ENCODE measurements at regions not wholly inside any gene's neighbourhood (a gene's known extent, or its start where the extent isn't known, plus 50 kb on each side); places are given as distances from the start of the nearest gene placed in this dataset.
"Not testable (repeated sequence)": the region's sequence is repeated elsewhere in the genome, so short reads cannot be mapped to it uniquely, and the experiment has no call there.

DNA sequence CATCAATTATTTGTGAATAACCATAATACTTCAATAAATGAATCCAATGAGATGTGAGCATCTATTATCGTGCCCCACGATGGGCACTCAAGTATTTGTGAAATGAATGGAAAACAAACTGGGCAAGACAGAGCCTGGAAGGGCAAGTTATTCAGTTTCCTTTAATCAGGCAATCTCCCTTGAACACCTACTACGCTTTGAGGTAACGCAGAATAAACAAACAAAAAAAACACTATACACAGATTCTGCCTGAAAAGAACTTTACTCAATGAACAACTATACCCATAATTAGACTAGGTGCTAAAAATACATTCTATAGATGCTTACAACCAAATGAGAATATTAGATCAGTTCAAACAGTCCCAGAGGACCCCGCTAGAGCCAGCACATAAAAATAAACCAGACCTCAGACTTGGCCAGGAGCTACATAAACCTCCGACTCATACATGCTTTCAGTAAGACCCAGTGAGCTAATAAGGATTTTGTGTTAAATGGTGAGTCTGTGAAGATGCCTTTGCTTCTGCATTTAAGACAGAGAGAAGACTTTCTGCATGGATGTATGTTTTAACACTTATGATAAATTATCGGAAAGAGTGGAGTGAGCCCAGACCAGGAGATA is 121.3 kb downstream of the MPP7 start:
- H3K27ac ChIP-seq: no peak overlapping the region
- H3K4me3 ChIP-seq: no peak overlapping the region
- H3K9me3 ChIP-seq: no peaks in the 10 kb centered on the region
- TF ChIP-seq, protein P1, sequence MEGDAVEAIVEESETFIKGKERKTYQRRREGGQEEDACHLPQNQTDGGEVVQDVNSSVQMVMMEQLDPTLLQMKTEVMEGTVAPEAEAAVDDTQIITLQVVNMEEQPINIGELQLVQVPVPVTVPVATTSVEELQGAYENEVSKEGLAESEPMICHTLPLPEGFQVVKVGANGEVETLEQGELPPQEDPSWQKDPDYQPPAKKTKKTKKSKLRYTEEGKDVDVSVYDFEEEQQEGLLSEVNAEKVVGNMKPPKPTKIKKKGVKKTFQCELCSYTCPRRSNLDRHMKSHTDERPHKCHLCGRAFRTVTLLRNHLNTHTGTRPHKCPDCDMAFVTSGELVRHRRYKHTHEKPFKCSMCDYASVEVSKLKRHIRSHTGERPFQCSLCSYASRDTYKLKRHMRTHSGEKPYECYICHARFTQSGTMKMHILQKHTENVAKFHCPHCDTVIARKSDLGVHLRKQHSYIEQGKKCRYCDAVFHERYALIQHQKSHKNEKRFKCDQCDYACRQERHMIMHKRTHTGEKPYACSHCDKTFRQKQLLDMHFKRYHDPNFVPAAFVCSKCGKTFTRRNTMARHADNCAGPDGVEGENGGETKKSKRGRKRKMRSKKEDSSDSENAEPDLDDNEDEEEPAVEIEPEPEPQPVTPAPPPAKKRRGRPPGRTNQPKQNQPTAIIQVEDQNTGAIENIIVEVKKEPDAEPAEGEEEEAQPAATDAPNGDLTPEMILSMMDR (IDR thresholded peaks at IDR 0.05): peak in 1 of 2 experiments; percentile 17
- H3K36me3 ChIP-seq: no peaks in the 10 kb centered on the region
- intact Hi-C loops (cut with DNase I; ENCODE audit: low total_unique reads): no loop called here
- H3K4me1 ChIP-seq: peaks cover 0 to 54% (median 2%) of the 10 kb centered on the region in 4 donors
- no peaks in the 10 kb centered on the region for H3K27me3 ChIP-seq
- DNase-seq: no peak

DNA sequence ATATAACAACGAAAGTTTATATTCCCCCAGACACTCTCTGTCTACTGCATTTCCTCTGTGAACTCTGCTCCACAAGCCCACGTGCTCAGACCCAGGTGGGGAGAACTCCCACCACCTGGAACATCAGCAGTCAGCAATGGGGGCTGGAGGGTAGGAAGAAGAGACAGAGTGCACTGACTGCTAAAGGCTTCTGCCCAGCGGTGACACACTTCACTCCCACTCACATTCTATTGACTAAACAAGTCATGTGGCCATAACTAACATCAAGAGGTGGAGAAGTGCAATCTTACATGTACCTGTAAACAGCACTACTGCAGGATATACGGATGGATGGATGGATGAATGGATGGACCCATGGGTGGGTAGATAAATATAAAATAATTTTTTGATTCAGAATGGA is 122.2 kb downstream of the MPP7 start:
- Histone ChIP-seq H3K27me3 (no peaks in the 10 kb centered on the region), H3K27ac (no peak overlapping the region), H3K36me3 (no peaks in the 10 kb centered on the region), H3K9me3 (no peaks in the 10 kb centered on the region), H3K4me1 (peaks cover 0 to 59% (median 2%) of the 10 kb centered on the region in 4 donors), H3K4me3 (no peak overlapping the region)
- intact Hi-C loops (cut with DNase I; ENCODE audit: low total_unique reads): no loop called here
- DNase-seq: no peak
- TF ChIP-seq, protein P1 (IDR thresholded peaks at IDR 0.05): no peak

DNA sequence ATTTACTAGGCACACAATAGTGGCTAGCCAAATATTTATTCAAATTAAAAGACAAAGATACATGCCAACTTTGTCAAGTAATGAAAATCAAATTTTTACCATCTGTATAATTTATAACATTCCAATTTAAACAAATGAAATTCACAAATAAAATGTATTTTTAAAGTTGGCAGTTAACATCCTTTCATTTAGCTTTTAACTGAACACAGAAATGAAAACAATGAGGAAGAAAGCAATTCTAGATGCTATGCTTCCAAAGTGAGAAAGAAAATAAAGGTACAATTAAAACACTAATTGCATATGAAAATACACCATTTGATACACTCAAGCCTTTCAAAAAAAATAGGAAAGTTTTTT is 123.1 kb downstream of the MPP7 start:
- Histone ChIP-seq H3K27ac (no peak overlapping the region), H3K9me3 (no peaks in the 10 kb centered on the region), H3K27me3 (no peaks in the 10 kb centered on the region), H3K4me1 (peaks cover 0 to 59% (median 2%) of the 10 kb centered on the region in 4 donors), H3K36me3 (no peaks in the 10 kb centered on the region), H3K4me3 (no peak overlapping the region)
- TF ChIP-seq, protein P1 (IDR thresholded peaks at IDR 0.05): no peak
- no peak for DNase-seq
- intact Hi-C loops (cut with DNase I; ENCODE audit: low total_unique reads): loop anchor here (5.0 kb wide), 1 partner anchor 437 kb away; no protein-coding TSS in a partner anchor

DNA sequence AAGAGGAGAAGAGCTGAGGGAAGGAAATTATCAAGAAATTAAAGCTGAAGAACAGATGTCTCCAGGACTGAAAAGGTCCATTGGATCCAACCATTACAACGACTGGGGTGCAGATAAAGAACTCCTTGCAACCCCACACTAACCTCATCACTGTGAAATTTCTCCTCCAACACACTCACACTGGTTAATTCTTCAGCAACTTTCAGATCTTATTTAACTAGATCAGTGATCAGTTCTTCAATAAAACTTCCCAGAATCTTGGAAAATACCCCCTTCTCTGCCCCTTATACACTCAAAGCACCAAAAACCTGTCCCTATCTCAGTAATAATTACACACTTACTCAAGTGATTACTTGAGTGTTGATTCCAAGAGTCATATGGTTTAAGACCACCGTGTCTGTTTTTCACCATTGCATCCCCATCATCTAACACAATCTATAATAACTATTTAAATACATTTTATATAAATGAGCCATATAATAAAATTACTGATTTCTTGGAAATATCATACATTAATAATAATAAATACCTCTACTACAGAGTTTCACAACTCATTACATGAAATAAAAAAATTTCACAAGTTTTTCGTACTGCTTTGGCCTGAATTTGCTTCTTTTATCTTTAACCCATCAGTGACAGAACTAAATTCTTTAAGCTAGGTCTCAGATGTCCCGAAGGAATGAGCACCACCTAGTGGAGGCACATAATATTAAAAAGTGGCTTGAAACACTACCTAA is 123.7 kb downstream of the MPP7 start:
- H3K9me3 ChIP-seq: no peaks in the 10 kb centered on the region
- H3K4me1 ChIP-seq: peaks cover 0 to 59% (median 2%) of the 10 kb centered on the region in 4 donors
- no peaks in the 10 kb centered on the region for H3K36me3 ChIP-seq
- DNase-seq: no peak
- TF ChIP-seq, protein P1 (IDR thresholded peaks at IDR 0.05): peak; percentile 73 to 83
- H3K27ac ChIP-seq: peak overlapping the region; percentile 67 to 69
- intact Hi-C loops (cut with DNase I; ENCODE audit: low total_unique reads): loop anchor here (5.0 kb wide), 1 partner anchor 437 kb away; no protein-coding TSS in a partner anchor
- H3K4me3 ChIP-seq: peak overlapping the region; percentile 33 to 41
- H3K27me3 ChIP-seq: no peaks in the 10 kb centered on the region

DNA sequence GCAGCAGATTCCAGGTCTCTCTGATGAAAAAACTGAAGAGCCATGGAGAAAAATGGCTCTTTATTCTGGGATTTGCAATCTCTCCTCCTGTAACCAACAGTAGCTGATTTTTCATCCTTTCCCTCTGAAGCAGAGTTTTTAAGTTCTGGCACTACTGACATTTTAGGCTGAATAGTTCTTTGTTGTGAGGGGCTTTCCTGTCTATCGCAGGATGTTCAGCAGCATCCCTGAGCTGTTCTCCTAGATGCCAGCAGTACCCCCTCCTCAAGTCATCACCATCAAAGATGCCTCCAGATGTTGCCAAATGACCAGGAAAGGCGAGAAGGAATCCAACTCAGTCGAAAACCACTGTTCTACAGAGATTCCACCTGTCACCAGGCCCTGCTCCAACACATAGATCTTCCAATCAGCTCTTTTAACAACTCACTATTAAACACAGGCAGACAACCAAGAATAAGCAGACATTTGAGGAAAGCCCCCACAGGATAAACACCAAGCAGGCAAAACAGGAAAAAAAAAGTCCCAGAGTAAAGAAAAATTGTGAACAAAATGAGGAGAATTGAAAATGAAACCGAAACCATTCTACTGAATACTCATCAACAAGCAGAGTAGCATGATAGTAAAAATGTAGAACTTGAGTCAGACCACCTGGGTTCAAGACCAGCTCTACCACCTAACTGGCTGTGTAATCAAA is 124.8 kb downstream of the MPP7 start:
- Histone ChIP-seq H3K27me3 (no peaks in the 10 kb centered on the region), H3K4me3 (peak overlapping the region; percentile 33 to 41), H3K36me3 (no peaks in the 10 kb centered on the region), H3K27ac (peak overlapping the region; percentile 67 to 69), H3K9me3 (no peaks in the 10 kb centered on the region), H3K4me1 (peaks cover 0 to 51% (median 2%) of the 10 kb centered on the region in 4 donors)
- intact Hi-C loops (cut with DNase I; ENCODE audit: low total_unique reads): loop anchor here (5.0 kb wide), 1 partner anchor 436 kb away; no protein-coding TSS in a partner anchor
- no peak for DNase-seq
- TF ChIP-seq, protein P1 (IDR thresholded peaks at IDR 0.05): no peak

DNA sequence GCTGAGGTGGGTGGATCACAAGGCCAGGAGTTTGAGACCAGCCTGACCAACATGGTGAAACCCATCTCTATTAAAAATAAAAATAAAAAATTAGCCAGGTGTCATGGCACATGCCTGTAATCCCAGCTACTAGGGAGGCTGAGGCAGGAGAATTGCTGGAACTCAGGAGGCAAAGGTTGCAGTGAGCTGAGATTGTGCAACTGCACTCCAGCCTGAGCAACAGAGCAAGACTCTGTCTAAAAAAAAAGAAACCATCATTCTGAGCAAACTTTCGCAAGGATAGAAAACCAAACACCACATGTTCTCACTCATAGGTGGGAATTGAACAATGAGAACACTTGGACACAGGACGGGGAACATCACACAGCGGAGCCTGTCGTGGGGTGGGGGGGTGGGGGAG is 126.4 kb downstream of the MPP7 start:
- peaks cover 0 to 50% (median 2%) of the 10 kb centered on the region in 4 donors for H3K4me1 ChIP-seq
- H3K36me3 ChIP-seq, H3K27me3 ChIP-seq, DNase-seq, H3K27ac ChIP-seq, H3K9me3 ChIP-seq, H3K4me3 ChIP-seq: not testable (repeated sequence)
- intact Hi-C loops (cut with DNase I; ENCODE audit: low total_unique reads): loop anchor here (5.0 kb wide), 1 partner anchor 434 kb away; no protein-coding TSS in a partner anchor
